K562 (cell line): ENCODE measurements at regions not wholly inside any gene's neighbourhood (a gene's known extent, or its start where the extent isn't known, plus 50 kb on each side); places are given as distances from the start of the nearest gene placed in this dataset.

Source experiments
- ATAC-seq: fragments of 200-7000 bp; cut with Tn5 transposase; 3 replicates; pipeline ENCODE4 v1.9.1; 2020; ENCODE audit warnings: moderate library complexity
- BruUV-seq: library from RNA; stranded (reverse); fragments of 400-500 nt; replicated peaks from 2 replicates; lab custom pipeline; 2021; lab: Mats Ljungman, UMichigan
- CTCF ChIA-PET: fragments of 300-600 bp; formaldehyde crosslinking; extraction: SDS; loops from one replicate; lab custom pipeline; 2021; ENCODE audit warnings: low intra/inter-chr PET ratio; lab: Yijun Ruan, JAX
- POLR2A ChIA-PET: fragments of 300-600, 350-650 bp; sonication (Branson Sonifier 250); formaldehyde crosslinking; extraction: SDS; loops from one replicate; lab custom pipeline; 2021; ENCODE audit warnings: antibody characterized with exemption, inconsistent platforms; lab: Yijun Ruan, JAX
- DNase-seq, 4 experiments: peaks; one replicate each; pipeline versions ENCODE4 v3.0.0 to v3.0.0-alpha.2; 2011 to 2018; ENCODE audit warnings: low spot score in 3 of 4, mixed read lengths in 3 of 4; ENCODE audit errors: extremely low read depth in 1 of 4
- FAIRE-seq: peaks from 2 replicates; lab custom pipeline; 2011; peaks lifted over from hg19 to GRCh38; lab: Jason Lieb, UNC
- H2AFZ ChIP-seq: 2 replicates; pipeline ENCODE4 v1.6.0; 2011; ENCODE audit warnings: low read depth, low read length, control low read depth, inconsistent platforms
- H3K27ac ChIP-seq: fragments of 200-600 bp; 3 replicates; pipeline ENCODE4 v1.8.0; 2011; ENCODE audit warnings: low read depth, mild to moderate bottlenecking, control low read depth, inconsistent platforms, low read length, moderate library complexity, mixed read lengths; ENCODE audit errors: extremely low read depth
- H3K27me3 ChIP-seq, 2 experiments: fragments of 300-600 bp in 1 of 2; 2 replicates in 1 of 2; 3 replicates in 1 of 2; pipeline versions ENCODE4 v1.6.0 to v1.8.0; 2011; ENCODE audit warnings: inconsistent platforms in 2 of 2, low read length in 2 of 2, mild to moderate bottlenecking in 1 of 2, mixed read lengths in 1 of 2, moderate library complexity in 1 of 2; ENCODE audit not compliant: control insufficient read depth in 2 of 2, insufficient read depth in 2 of 2
- H3K36me3 ChIP-seq: fragments of 300-600 bp; 3 replicates; pipeline ENCODE4 v1.8.0; 2011; ENCODE audit warnings: mild to moderate bottlenecking, low read length, inconsistent platforms; ENCODE audit not compliant: control insufficient read depth, insufficient read depth
- H3K4me1 ChIP-seq, 2 experiments: fragments of 200-600 bp in 1 of 2; replicated peaks in 1 of 2; 2 replicates in 1 of 2; 3 replicates in 1 of 2; pipeline versions ENCODE4 v1.5.1 to v1.8.0; 2011; ENCODE audit warnings: inconsistent platforms in 2 of 2, low read length in 2 of 2, mild to moderate bottlenecking in 1 of 2, mixed read lengths in 1 of 2, moderate library complexity in 1 of 2; ENCODE audit not compliant: control insufficient read depth in 2 of 2, insufficient read depth in 2 of 2
- H3K4me2 ChIP-seq: 2 replicates; pipeline ENCODE4 v1.6.1; 2011; ENCODE audit warnings: low read length, control low read depth, inconsistent platforms, mixed read lengths; ENCODE audit not compliant: insufficient read depth
- H3K4me3 ChIP-seq: fragments of 200-600 bp; sonication (generic), shearing (Covaris generic); 2 replicates; pipeline ENCODE4 v1.5.1; 2016; ENCODE audit warnings: control low read depth, inconsistent platforms
- H3K79me2 ChIP-seq: fragments of 200-600 bp; 3 replicates; pipeline ENCODE4 v1.8.0; 2011; ENCODE audit warnings: low read length, inconsistent platforms; ENCODE audit not compliant: control insufficient read depth, insufficient read depth
- H3K9ac ChIP-seq, 2 experiments: 2 replicates each; pipeline versions ENCODE4 v1.6.0 to v1.6.1; 2011; ENCODE audit warnings: low read depth in 2 of 2, low read length in 2 of 2, control low read depth in 1 of 2, inconsistent platforms in 1 of 2, mild to moderate bottlenecking in 1 of 2, mixed read lengths in 1 of 2; ENCODE audit not compliant: insufficient read depth in 1 of 2
- H3K9me1 ChIP-seq: one replicate; pipeline ENCODE4 v1.6.0; 2011; ENCODE audit warnings: inconsistent platforms, mild to moderate bottlenecking, low read length, moderate library complexity; ENCODE audit not compliant: control insufficient read depth, insufficient read depth
- H3K9me3 ChIP-seq: replicated peaks from 2 replicates; pipeline ENCODE4 v1.5.1; 2011; ENCODE audit warnings: low read depth, low read length, inconsistent platforms; ENCODE audit not compliant: control insufficient read depth, insufficient read depth
- H4K20me1 ChIP-seq: replicated peaks from 2 replicates; pipeline ENCODE4 v1.6.1; 2011; ENCODE audit warnings: low read length, inconsistent platforms, mixed read lengths; ENCODE audit not compliant: control insufficient read depth, insufficient read depth
- ARHGAP35 ChIP-seq: fragments of 450-650 bp; IDR thresholded peaks from 2 replicates; pipeline ENCODE4 v1.6.1; 2018; ENCODE audit not compliant: partially characterized antibody
- BCL6 ChIP-seq: fragments of 250-450 bp; sonication (Bioruptor Pico); IDR thresholded peaks from 2 replicates; pipeline ENCODE4 v1.4.0; 2020
- BHLHE40 ChIP-seq: IDR thresholded peaks from 2 replicates; pipeline ENCODE4 v1.6.1; 2011; ENCODE audit warnings: low read length, improper control_type of control experiment
- CHD2 ChIP-seq: IDR thresholded peaks from 2 replicates; pipeline ENCODE4 v1.6.1; 2011; ENCODE audit warnings: low read depth, low read length
- GMEB1 ChIP-seq: fragments of 250-450 bp; sonication (Bioruptor Pico); IDR thresholded peaks from 2 replicates; pipeline ENCODE4 v1.4.0; 2020; ENCODE audit warnings: mild to moderate bottlenecking
- HMG20A ChIP-seq: fragments of 450-650 bp; formaldehyde crosslinking; conservative IDR thresholded peaks from 2 replicates; pipeline ENCODE4 v1.4.0; 2020; ENCODE audit warnings: mild to moderate bottlenecking, mixed read lengths
- MTA2 ChIP-seq: fragments of 450-650 bp; IDR thresholded peaks from 2 replicates; pipeline ENCODE4 v1.6.1; 2016; ENCODE audit warnings: low read depth
- PTRF ChIP-seq: fragments of 450-650 bp; IDR thresholded peaks from 2 replicates; pipeline ENCODE4 v1.6.1; 2016; ENCODE audit warnings: mild to moderate bottlenecking, missing genetic modification characterization, missing compliant biosample characterization
- RBM25 ChIP-seq: fragments of 200-400 bp; formaldehyde crosslinking; IDR thresholded peaks from 2 replicates; pipeline ENCODE4 v1.6.1; 2018; ENCODE audit warnings: low read length, low read depth, moderate library complexity; ENCODE audit not compliant: severe bottlenecking
- RFX1 ChIP-seq: fragments of 450-650 bp; IDR thresholded peaks from 2 replicates; pipeline ENCODE4 v1.6.1; 2016; ENCODE audit warnings: mild to moderate bottlenecking, moderate library complexity
- SIX5 ChIP-seq, 2 experiments: IDR thresholded peaks; 2 replicates each; pipeline ENCODE4 v1.6.1; 2011; ENCODE audit warnings: low read length in 2 of 2, borderline replicate concordance in 1 of 2, low read depth in 1 of 2, mild to moderate bottlenecking in 1 of 2, moderate library complexity in 1 of 2; ENCODE audit not compliant: insufficient read depth in 1 of 2
- SMARCB1 ChIP-seq: IDR thresholded peaks from 2 replicates; pipeline ENCODE4 v1.6.1; 2011; ENCODE audit warnings: improper control_type of control experiment, low read depth; ENCODE audit not compliant: insufficient read length
- SP2 ChIP-seq: IDR thresholded peaks from 2 replicates; pipeline ENCODE4 v1.6.1; 2011; ENCODE audit warnings: mild to moderate bottlenecking, low read depth, low read length, moderate library complexity; ENCODE audit not compliant: poor library complexity, severe bottlenecking; ENCODE audit errors: extremely low read depth
- TFAM ChIP-seq: fragments of 250-450 bp; sonication (Bioruptor Pico); conservative IDR thresholded peaks from 2 replicates; pipeline ENCODE4 v1.5.0; 2021; ENCODE audit warnings: mild to moderate bottlenecking, moderate library complexity
- THRAP3 ChIP-seq: fragments of 450-650 bp; IDR thresholded peaks from 2 replicates; pipeline ENCODE4 v1.6.1; 2016; ENCODE audit warnings: mild to moderate bottlenecking, inconsistent platforms, borderline replicate concordance
- ZC3H4 ChIP-seq: sonication (generic); formaldehyde crosslinking; IDR thresholded peaks from 2 replicates; pipeline ENCODE4 v1.9.0; 2021; ENCODE audit warnings: missing genetic modification reagents, borderline replicate concordance
- WGBS: fragments of 100-300 bp; shearing (Covaris generic); methylation state at CpG from one replicate; pipeline ENCODE4 v1.1.6; 2016; ENCODE audit warnings: low coverage, mixed read lengths; ENCODE audit not compliant: insufficient coverage; ENCODE audit errors: missing lambda C conversion rate; 5-methylcytosine and 5-hydroxymethylcytosine counted together
- in situ Hi-C: fragments of 300-500 bp; cut with MboI; formaldehyde crosslinking; loops from 4 replicates; pipeline ENCODE4 v1.15.0; 2018; ENCODE audit warnings: inconsistent platforms, mixed read lengths
- intact Hi-C: fragments of 100-400 bp; cut with micrococcal nuclease; formaldehyde crosslinking; loops from 2 replicates; pipeline ENCODE4 v1.14.2; 2022
- TF ChIP-seq, protein P1 (sequence below): fragments of 450-650 bp; IDR thresholded peaks from 2 replicates; pipeline ENCODE4 v1.6.1; 2017; ENCODE audit warnings: mild to moderate bottlenecking, moderate library complexity
- TF ChIP-seq, protein P2 (sequence below): fragments of 200-400 bp; formaldehyde crosslinking; IDR thresholded peaks from 2 replicates; pipeline ENCODE4 v1.6.1; 2017; ENCODE audit warnings: mild to moderate bottlenecking, low read depth, low read length, moderate library complexity

GRCh38 chr3:194070634-194071409 lies 65.1 kb upstream of the HES1 start:
- DNase-seq (peak; percentile 72 to 93 (median 87)), ATAC-seq (peak; percentile 89), FAIRE-seq (no peak)
- Histone ChIP-seq H2AFZ (peak overlapping the region; percentile 97), H3K4me2 (peak overlapping the region; percentile 75), H4K20me1 (no peaks in the 10 kb centered on the region), H3K36me3 (no peaks in the 10 kb centered on the region), H3K27me3 (no peaks in the 10 kb centered on the region), H3K4me3 (peak overlapping the region; percentile 48), H3K79me2 (no peaks in the 10 kb centered on the region), H3K9ac (peak overlapping the region; percentile 70 to 95), H3K27ac (peak overlapping the region; percentile 79; the same call in 2 of the 3 replicates), H3K9me1 (no peaks in the 10 kb centered on the region), H3K4me1 (peaks cover 21% of the 10 kb centered on the region in 2 experiments), H3K9me3 (no peaks in the 10 kb centered on the region)
- ChIA-PET POLR2A (interaction anchor here (0.7 to 3.1 kb wide), 6 partner anchors 11 to 290 kb away, joined by 3 to 22 read pairs (median 4); no protein-coding TSS in a partner anchor), CTCF (no interaction called here)
- no TSS peak for BruUV-seq
- in situ Hi-C loops = no loop called here
- intact Hi-C loops = loop anchor here (10.0 kb wide), 3 partner anchors 66 to 286 kb away; no protein-coding TSS in a partner anchor
- WGBS = 3% methylated on average over 32 of the region's 84 CpGs
- TF ChIP-seq, protein P1, sequence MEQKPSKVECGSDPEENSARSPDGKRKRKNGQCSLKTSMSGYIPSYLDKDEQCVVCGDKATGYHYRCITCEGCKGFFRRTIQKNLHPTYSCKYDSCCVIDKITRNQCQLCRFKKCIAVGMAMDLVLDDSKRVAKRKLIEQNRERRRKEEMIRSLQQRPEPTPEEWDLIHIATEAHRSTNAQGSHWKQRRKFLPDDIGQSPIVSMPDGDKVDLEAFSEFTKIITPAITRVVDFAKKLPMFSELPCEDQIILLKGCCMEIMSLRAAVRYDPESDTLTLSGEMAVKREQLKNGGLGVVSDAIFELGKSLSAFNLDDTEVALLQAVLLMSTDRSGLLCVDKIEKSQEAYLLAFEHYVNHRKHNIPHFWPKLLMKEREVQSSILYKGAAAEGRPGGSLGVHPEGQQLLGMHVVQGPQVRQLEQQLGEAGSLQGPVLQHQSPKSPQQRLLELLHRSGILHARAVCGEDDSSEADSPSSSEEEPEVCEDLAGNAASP = no peak
- TF ChIP-seq THRAP3 (no peak), RFX1 (no peak), GMEB1 (CRISPR knock-in tag) (peak; percentile 21; the same call in 1 of the 2 replicates), SIX5 (IDR thresholded peaks at IDR 0.05; ENCODE audit: borderline replicate concordance in 1 of 2, insufficient read depth in 1 of 2, low read depth in 1 of 2, low read length in 2 of 2) (no peak), HMG20A (CRISPR knock-in tag) (no peak), MTA2 (no peak), ZC3H4 (no peak), TFAM (CRISPR knock-in tag) (no peak), ARHGAP35 (no peak), BHLHE40 (no peak), BCL6 (CRISPR knock-in tag) (no peak), SMARCB1 (no peak), RBM25 (no peak), CHD2 (no peak), SP2 (no peak), PTRF (tag) (no peak)
- TF ChIP-seq, protein P2, sequence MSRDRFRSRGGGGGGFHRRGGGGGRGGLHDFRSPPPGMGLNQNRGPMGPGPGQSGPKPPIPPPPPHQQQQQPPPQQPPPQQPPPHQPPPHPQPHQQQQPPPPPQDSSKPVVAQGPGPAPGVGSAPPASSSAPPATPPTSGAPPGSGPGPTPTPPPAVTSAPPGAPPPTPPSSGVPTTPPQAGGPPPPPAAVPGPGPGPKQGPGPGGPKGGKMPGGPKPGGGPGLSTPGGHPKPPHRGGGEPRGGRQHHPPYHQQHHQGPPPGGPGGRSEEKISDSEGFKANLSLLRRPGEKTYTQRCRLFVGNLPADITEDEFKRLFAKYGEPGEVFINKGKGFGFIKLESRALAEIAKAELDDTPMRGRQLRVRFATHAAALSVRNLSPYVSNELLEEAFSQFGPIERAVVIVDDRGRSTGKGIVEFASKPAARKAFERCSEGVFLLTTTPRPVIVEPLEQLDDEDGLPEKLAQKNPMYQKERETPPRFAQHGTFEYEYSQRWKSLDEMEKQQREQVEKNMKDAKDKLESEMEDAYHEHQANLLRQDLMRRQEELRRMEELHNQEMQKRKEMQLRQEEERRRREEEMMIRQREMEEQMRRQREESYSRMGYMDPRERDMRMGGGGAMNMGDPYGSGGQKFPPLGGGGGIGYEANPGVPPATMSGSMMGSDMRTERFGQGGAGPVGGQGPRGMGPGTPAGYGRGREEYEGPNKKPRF = no peak
